HCT116 (cell line): ENCODE measurements at regions not wholly inside any gene's neighbourhood (a gene's known extent, or its start where the extent isn't known, plus 50 kb on each side); places are given as distances from the start of the nearest gene placed in this dataset.

Experiments used
- ATAC-seq: fragments of 200-7000 bp; cut with Tn5 transposase; 2 replicates; pipeline ENCODE4 v1.9.1; 2020; ENCODE audit warnings: mild to moderate bottlenecking, moderate library complexity
- BruUV-seq: library from RNA; stranded (reverse); fragments of 400-500 nt; replicated peaks from 2 replicates; lab custom pipeline; 2021; lab: Mats Ljungman, UMichigan
- CTCF ChIA-PET: fragments of 300-600 bp; sonication (Branson Sonifier 250); formaldehyde crosslinking; loops from one replicate; lab custom pipeline; 2021; ENCODE audit warnings: antibody characterized with exemption; lab: Charles Lee
- POLR2A ChIA-PET: fragments of 300-600, 350-600 bp; sonication (Branson Sonifier 250); formaldehyde crosslinking; loops from one replicate; lab custom pipeline; 2021; ENCODE audit warnings: antibody characterized with exemption; lab: Charles Lee
- RAD21 ChIA-PET, 2 experiments: fragments of 300-600 bp; sonication (Branson Sonifier 250); formaldehyde crosslinking; loops; one replicate each; lab custom pipeline; 2023; ENCODE audit warnings: low total read pairs in 2 of 2; ENCODE audit not compliant: uncharacterized antibody in 2 of 2, unreplicated experiment in 2 of 2, low non-redundant PET in 1 of 2; lab: Charles Lee
- DNase-seq: peaks from one replicate; pipeline ENCODE4 v3.0.0-alpha.2; 2010; ENCODE audit warnings: low read depth, low spot score
- H2AFZ ChIP-seq: fragments of 200-600 bp; shearing (Covaris generic), sonication (generic); 2 replicates; pipeline ENCODE4 v1.6.1; 2017; ENCODE audit warnings: low read depth, mixed run types, mixed read lengths, antibody characterized with exemption, low read length; ENCODE audit not compliant: poor library complexity, severe bottlenecking
- H3K27ac ChIP-seq: 2 replicates; pipeline ENCODE4 v1.5.1; 2012; ENCODE audit warnings: low read depth, low read length
- H3K27me3 ChIP-seq: fragments of 200-600 bp; sonication (generic); 2 replicates; pipeline ENCODE4 v1.6.1; 2016; ENCODE audit warnings: mixed run types, low read length, mixed read lengths; ENCODE audit not compliant: insufficient read depth
- H3K36me3 ChIP-seq, 2 experiments: fragments of 200-500 bp in 1 of 2; fragments of 200-600 bp in 1 of 2; sonication (Bioruptor generic) in 1 of 2; sonication (generic) in 1 of 2; 2 replicates each; pipeline versions ENCODE4 v1.5.1 to v1.6.1; 2014 to 2016; ENCODE audit warnings: low read length in 2 of 2, inconsistent platforms in 1 of 2, mixed read lengths in 1 of 2, mixed run types in 1 of 2; ENCODE audit not compliant: insufficient read depth in 2 of 2, control insufficient read depth in 1 of 2
- H3K4me1 ChIP-seq, 2 experiments: fragments of 200-600 bp in 1 of 2; sonication (generic) in 1 of 2; 2 replicates each; pipeline versions ENCODE4 v1.5.1 to v1.6.1; 2012 to 2017; ENCODE audit warnings: low read length in 2 of 2, inconsistent platforms in 1 of 2, mild to moderate bottlenecking in 1 of 2, mixed read lengths in 1 of 2, mixed run types in 1 of 2, moderate library complexity in 1 of 2; ENCODE audit not compliant: insufficient read depth in 2 of 2, control insufficient read depth in 1 of 2
- H3K4me2 ChIP-seq: fragments of 200-600 bp; sonication (generic); 2 replicates; pipeline ENCODE4 v1.6.1; 2017; ENCODE audit warnings: mixed run types, low read length, mixed read lengths
- H3K4me3 ChIP-seq, 2 experiments: fragments of 200-600 bp in 1 of 2; sonication (generic) in 1 of 2; replicated peaks in 1 of 2; 2 replicates each; pipeline ENCODE4 v1.5.1; 2011 to 2016; ENCODE audit warnings: low read length in 2 of 2, control low read depth in 1 of 2, low read depth in 1 of 2, mild to moderate bottlenecking in 1 of 2, mixed read lengths in 1 of 2, mixed run types in 1 of 2
- H3K79me2 ChIP-seq: fragments of 200-600 bp; sonication (generic); 2 replicates; pipeline ENCODE4 v1.6.1; 2017; ENCODE audit warnings: mild to moderate bottlenecking, mixed run types, low read length, moderate library complexity, mixed read lengths; ENCODE audit not compliant: insufficient read depth
- H3K9ac ChIP-seq: fragments of 200-600 bp; sonication (generic); 2 replicates; pipeline ENCODE4 v1.6.1; 2016; ENCODE audit warnings: low read length, mixed read lengths
- H3K9me2 ChIP-seq: fragments of 200-600 bp; sonication (generic), shearing (Covaris generic); 2 replicates; pipeline ENCODE4 v1.6.1; 2017; ENCODE audit warnings: mixed run types, mild to moderate bottlenecking, moderate library complexity; ENCODE audit not compliant: insufficient read depth
- H3K9me3 ChIP-seq, 2 experiments: fragments of 200-500 bp in 1 of 2; fragments of 200-600 bp in 1 of 2; sonication (Bioruptor generic) in 1 of 2; sonication (generic) in 1 of 2; 2 replicates each; pipeline ENCODE4 v1.6.1; 2014 to 2017; ENCODE audit warnings: low read length in 2 of 2, mixed read lengths in 2 of 2, inconsistent platforms in 1 of 2, low read depth in 1 of 2, mild to moderate bottlenecking in 1 of 2, mixed run types in 1 of 2, moderate library complexity in 1 of 2; ENCODE audit not compliant: control insufficient read depth in 1 of 2, insufficient read depth in 1 of 2
- H4K20me1 ChIP-seq: fragments of 200-600 bp; sonication (generic), shearing (Covaris generic); 2 replicates; pipeline ENCODE4 v1.6.1; 2017; ENCODE audit warnings: mixed run types, mild to moderate bottlenecking, moderate library complexity; ENCODE audit not compliant: insufficient read depth
- CEBPB ChIP-seq: IDR thresholded peaks from 2 replicates; pipeline ENCODE4 v1.6.1; 2012; ENCODE audit warnings: low read depth
- ELF1 ChIP-seq: IDR thresholded peaks from 2 replicates; pipeline ENCODE4 v1.6.1; 2012; ENCODE audit warnings: low read depth, borderline replicate concordance
- JUND ChIP-seq: IDR thresholded peaks from 2 replicates; pipeline ENCODE4 v1.6.1; 2012
- POLR2A ChIP-seq: IDR thresholded peaks from 2 replicates; pipeline ENCODE4 v1.7.0; 2011; ENCODE audit warnings: borderline replicate concordance; ENCODE audit not compliant: insufficient read depth, insufficient read length; ENCODE audit errors: extremely low read depth
- RAD21 ChIP-seq: IDR thresholded peaks from 2 replicates; pipeline ENCODE4 v1.6.1; 2012; ENCODE audit warnings: low read depth, mild to moderate bottlenecking
- SIN3A ChIP-seq: IDR thresholded peaks from 2 replicates; pipeline ENCODE4 v1.6.1; 2012; ENCODE audit warnings: low read depth
- SP1 ChIP-seq: IDR thresholded peaks from 2 replicates; pipeline ENCODE4 v1.6.1; 2012; ENCODE audit warnings: low read depth
- SRF ChIP-seq: IDR thresholded peaks from 2 replicates; pipeline ENCODE4 v1.6.1; 2012; ENCODE audit warnings: low read depth
- YY1 ChIP-seq: IDR thresholded peaks from 2 replicates; pipeline ENCODE4 v1.6.1; 2011; ENCODE audit warnings: low read length, low read depth, moderate library complexity, mild to moderate bottlenecking; ENCODE audit not compliant: insufficient replicate concordance; ENCODE audit errors: extremely low read depth
- ZNF274 ChIP-seq: fragments of 200-500 bp; sonication (Bioruptor generic); IDR thresholded peaks from 2 replicates; pipeline ENCODE4 v1.6.1; 2014; ENCODE audit warnings: mild to moderate bottlenecking, low read depth, low read length, inconsistent platforms
- intact Hi-C: fragments of 100-400 bp; cut with micrococcal nuclease; formaldehyde crosslinking; loops from 2 replicates; pipeline ENCODE4 v1.10.0; 2022
- TF ChIP-seq, protein P1 (sequence below): IDR thresholded peaks from 2 replicates; pipeline ENCODE4 v1.6.1; 2012; ENCODE audit warnings: low read depth
- TF ChIP-seq, protein P2 (sequence below), 3 experiments: fragments of 200-600 bp in 1 of 3; sonication (generic) in 1 of 3; IDR thresholded peaks in 2 of 3; conservative IDR thresholded peaks in 1 of 3; 2 replicates each; pipeline ENCODE4 v1.5.1; 2012 to 2017; ENCODE audit warnings: low read depth in 2 of 3, low read length in 2 of 3, antibody characterized with exemption in 1 of 3, borderline replicate concordance in 1 of 3, control low read depth in 1 of 3, mild to moderate bottlenecking in 1 of 3, mixed read lengths in 1 of 3, mixed run types in 1 of 3, moderate library complexity in 1 of 3; ENCODE audit not compliant: insufficient read depth in 1 of 3
- TF ChIP-seq, protein P3 (sequence below): IDR thresholded peaks from 2 replicates; pipeline ENCODE4 v1.6.1; 2011; ENCODE audit warnings: mild to moderate bottlenecking, low read length, moderate library complexity; ENCODE audit not compliant: insufficient replicate concordance; ENCODE audit errors: extremely low read depth
- TF ChIP-seq, protein P4 (sequence below): IDR thresholded peaks from 2 replicates; pipeline ENCODE4 v1.6.1; 2012

DNA sequence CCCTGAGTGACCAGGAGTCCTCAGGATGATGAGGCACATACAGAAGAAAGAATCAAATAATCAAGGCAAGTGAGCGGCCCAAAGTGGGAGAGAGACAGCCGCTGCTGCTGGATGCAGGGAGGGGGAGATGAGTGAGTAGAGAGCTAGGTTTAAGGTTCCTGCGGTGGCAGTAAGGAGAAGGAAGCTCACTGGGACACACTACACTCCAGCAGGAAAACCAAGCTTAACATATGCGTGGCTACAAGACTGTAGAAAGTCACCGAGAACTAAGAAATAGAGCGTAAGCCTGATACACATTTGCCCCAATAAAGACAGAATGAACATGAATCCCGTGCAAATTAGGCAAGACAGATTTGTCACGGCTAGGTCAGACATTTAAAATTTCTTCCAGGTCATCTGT, 470.2 kb downstream of the KDM4C start:
- no peaks in the 10 kb centered on the region for H4K20me1 ChIP-seq
- DNase-seq = no peak
- no peak overlapping the region for H3K4me2 ChIP-seq
- TF ChIP-seq POLR2A = no peak
- TF ChIP-seq, protein P1, sequence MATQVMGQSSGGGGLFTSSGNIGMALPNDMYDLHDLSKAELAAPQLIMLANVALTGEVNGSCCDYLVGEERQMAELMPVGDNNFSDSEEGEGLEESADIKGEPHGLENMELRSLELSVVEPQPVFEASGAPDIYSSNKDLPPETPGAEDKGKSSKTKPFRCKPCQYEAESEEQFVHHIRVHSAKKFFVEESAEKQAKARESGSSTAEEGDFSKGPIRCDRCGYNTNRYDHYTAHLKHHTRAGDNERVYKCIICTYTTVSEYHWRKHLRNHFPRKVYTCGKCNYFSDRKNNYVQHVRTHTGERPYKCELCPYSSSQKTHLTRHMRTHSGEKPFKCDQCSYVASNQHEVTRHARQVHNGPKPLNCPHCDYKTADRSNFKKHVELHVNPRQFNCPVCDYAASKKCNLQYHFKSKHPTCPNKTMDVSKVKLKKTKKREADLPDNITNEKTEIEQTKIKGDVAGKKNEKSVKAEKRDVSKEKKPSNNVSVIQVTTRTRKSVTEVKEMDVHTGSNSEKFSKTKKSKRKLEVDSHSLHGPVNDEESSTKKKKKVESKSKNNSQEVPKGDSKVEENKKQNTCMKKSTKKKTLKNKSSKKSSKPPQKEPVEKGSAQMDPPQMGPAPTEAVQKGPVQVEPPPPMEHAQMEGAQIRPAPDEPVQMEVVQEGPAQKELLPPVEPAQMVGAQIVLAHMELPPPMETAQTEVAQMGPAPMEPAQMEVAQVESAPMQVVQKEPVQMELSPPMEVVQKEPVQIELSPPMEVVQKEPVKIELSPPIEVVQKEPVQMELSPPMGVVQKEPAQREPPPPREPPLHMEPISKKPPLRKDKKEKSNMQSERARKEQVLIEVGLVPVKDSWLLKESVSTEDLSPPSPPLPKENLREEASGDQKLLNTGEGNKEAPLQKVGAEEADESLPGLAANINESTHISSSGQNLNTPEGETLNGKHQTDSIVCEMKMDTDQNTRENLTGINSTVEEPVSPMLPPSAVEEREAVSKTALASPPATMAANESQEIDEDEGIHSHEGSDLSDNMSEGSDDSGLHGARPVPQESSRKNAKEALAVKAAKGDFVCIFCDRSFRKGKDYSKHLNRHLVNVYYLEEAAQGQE = no peak
- TF ChIP-seq CEBPB = no peak
- no peak for TF ChIP-seq ELF1
- no peak for TF ChIP-seq JUND
- no peak for TF ChIP-seq YY1
- no peaks in the 10 kb centered on the region for H3K4me1 ChIP-seq
- H3K9me2 ChIP-seq = no peaks in the 10 kb centered on the region
- ATAC-seq = no peak
- POLR2A ChIA-PET = no interaction called here
- H3K27me3 ChIP-seq = peaks cover 29% of the 10 kb centered on the region; the same call in 1 of the 2 replicates
- intact Hi-C loops = no loop called here
- CTCF ChIA-PET = no interaction called here
- no peaks in the 10 kb centered on the region for H3K9me3 ChIP-seq
- no peak overlapping the region for H3K9ac ChIP-seq
- BruUV-seq = no TSS peak
- H3K79me2 ChIP-seq = no peaks in the 10 kb centered on the region
- H3K4me3 ChIP-seq = no peak overlapping the region
- H3K27ac ChIP-seq = no peak overlapping the region
- no peaks in the 10 kb centered on the region for H3K36me3 ChIP-seq
- RAD21 ChIA-PET = no interaction called here
- no peak overlapping the region for H2AFZ ChIP-seq

DNA sequence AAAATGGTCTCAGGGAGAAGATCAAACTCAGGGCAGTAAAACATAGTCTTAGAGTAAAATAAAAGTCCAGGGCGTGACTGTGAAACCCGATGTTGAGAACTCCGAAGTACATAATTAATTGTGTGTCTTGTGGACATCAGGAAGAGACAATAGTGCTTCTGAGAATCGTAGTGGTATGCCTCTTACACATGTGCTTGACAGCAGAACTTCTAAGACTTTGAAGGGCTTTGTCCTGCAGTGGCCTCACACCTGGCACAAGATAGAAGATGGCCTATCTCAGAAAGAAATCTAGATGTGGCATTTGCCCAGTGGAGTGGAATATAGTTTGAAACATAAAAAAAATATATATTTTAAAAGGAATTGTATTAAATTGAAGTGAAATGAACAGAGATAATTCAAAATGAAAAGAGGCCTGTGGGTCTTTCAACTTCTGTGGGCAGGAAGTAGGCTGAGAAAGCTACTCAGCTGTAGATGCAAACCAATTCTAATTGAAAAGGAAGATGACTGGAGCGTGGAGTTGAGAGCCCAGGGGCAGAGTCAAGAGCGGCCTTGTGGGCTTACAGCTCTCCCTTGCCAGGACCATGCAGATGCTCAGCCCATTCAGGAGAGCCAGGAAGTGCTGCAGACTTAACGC, 468.4 kb downstream of the KDM4C start:
- no peak for DNase-seq
- Histone ChIP-seq H3K4me1 (no peaks in the 10 kb centered on the region), H4K20me1 (no peaks in the 10 kb centered on the region), H2AFZ (no peak overlapping the region), H3K4me2 (no peak overlapping the region), H3K9me3 (no peaks in the 10 kb centered on the region), H3K4me3 (no peak overlapping the region), H3K9ac (no peak overlapping the region), H3K79me2 (no peaks in the 10 kb centered on the region), H3K9me2 (no peaks in the 10 kb centered on the region), H3K36me3 (no peaks in the 10 kb centered on the region), H3K27ac (no peak overlapping the region), H3K27me3 (peaks cover 29% of the 10 kb centered on the region; the same call in 1 of the 2 replicates)
- ChIA-PET CTCF (no interaction called here), POLR2A (no interaction called here), RAD21 (no interaction called here)
- intact Hi-C loops = no loop called here
- BruUV-seq = no TSS peak
- ATAC-seq = no peak
- TF ChIP-seq, protein P2, sequence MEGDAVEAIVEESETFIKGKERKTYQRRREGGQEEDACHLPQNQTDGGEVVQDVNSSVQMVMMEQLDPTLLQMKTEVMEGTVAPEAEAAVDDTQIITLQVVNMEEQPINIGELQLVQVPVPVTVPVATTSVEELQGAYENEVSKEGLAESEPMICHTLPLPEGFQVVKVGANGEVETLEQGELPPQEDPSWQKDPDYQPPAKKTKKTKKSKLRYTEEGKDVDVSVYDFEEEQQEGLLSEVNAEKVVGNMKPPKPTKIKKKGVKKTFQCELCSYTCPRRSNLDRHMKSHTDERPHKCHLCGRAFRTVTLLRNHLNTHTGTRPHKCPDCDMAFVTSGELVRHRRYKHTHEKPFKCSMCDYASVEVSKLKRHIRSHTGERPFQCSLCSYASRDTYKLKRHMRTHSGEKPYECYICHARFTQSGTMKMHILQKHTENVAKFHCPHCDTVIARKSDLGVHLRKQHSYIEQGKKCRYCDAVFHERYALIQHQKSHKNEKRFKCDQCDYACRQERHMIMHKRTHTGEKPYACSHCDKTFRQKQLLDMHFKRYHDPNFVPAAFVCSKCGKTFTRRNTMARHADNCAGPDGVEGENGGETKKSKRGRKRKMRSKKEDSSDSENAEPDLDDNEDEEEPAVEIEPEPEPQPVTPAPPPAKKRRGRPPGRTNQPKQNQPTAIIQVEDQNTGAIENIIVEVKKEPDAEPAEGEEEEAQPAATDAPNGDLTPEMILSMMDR (IDR thresholded peaks at IDR 0.05 in 2 of 3, conservative IDR thresholded peaks at IDR 0.05 in 1 of 3; ENCODE audit: borderline replicate concordance in 1 of 3, insufficient read depth in 1 of 3, low read depth in 2 of 3, low read length in 2 of 3) = no peak
- no peak for TF ChIP-seq SP1
- TF ChIP-seq SRF = no peak
- TF ChIP-seq, protein P3, sequence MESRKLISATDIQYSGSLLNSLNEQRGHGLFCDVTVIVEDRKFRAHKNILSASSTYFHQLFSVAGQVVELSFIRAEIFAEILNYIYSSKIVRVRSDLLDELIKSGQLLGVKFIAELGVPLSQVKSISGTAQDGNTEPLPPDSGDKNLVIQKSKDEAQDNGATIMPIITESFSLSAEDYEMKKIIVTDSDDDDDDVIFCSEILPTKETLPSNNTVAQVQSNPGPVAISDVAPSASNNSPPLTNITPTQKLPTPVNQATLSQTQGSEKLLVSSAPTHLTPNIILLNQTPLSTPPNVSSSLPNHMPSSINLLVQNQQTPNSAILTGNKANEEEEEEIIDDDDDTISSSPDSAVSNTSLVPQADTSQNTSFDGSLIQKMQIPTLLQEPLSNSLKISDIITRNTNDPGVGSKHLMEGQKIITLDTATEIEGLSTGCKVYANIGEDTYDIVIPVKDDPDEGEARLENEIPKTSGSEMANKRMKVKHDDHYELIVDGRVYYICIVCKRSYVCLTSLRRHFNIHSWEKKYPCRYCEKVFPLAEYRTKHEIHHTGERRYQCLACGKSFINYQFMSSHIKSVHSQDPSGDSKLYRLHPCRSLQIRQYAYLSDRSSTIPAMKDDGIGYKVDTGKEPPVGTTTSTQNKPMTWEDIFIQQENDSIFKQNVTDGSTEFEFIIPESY = no peak
- no peak for TF ChIP-seq RAD21
- TF ChIP-seq SIN3A = no peak
- no peak for TF ChIP-seq ZNF274
- TF ChIP-seq, protein P4, sequence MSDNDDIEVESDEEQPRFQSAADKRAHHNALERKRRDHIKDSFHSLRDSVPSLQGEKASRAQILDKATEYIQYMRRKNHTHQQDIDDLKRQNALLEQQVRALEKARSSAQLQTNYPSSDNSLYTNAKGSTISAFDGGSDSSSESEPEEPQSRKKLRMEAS = no peak
